ENCODE measurements at regions not wholly inside any gene's neighbourhood (a gene's known extent, or its start where the extent isn't known, plus 50 kb on each side); places are given as distances from the start of the nearest gene placed in this dataset.

- Histone ChIP-seq H3K27me3 (ENCODE audit: control insufficient read depth in 4 of 4, insufficient read depth in 4 of 4, low read length in 3 of 4) (peaks cover 0 to 5% (median under 1%) of the 10 kb centered on the region in 4 donors), H3K4me3 (ENCODE audit: low read depth in 1 of 3, low read length in 3 of 3) (no peak overlapping the region), H3K9me3 (ENCODE audit: control insufficient read depth in 4 of 4, low read length in 3 of 4) (no peaks in the 10 kb centered on the region), H3K36me3 (ENCODE audit: control insufficient read depth in 4 of 4, insufficient read depth in 3 of 4, low read depth in 1 of 4, low read length in 3 of 4) (no peaks in the 10 kb centered on the region), H3K27ac (ENCODE audit: low read depth in 1 of 2, low read length in 2 of 2) (no peak overlapping the region), H3K4me1 (ENCODE audit: control insufficient read depth in 4 of 4, insufficient read depth in 4 of 4, low read length in 3 of 4) (no peaks in the 10 kb centered on the region), H3K9ac (ENCODE audit: low read depth in 1 of 2, low read length in 2 of 2) (no peak overlapping the region)
- 60% methylated on average over 9 of the region's 9 CpGs for WGBS
- no peak for TF ChIP-seq SP1 (IDR thresholded peaks at IDR 0.05)
- no peak for TF ChIP-seq TAF1 (conservative IDR thresholded peaks at IDR 0.05)
- TF ChIP-seq HNF4G (IDR thresholded peaks at IDR 0.05) = no peak
- no peak for TF ChIP-seq GABPA (IDR thresholded peaks at IDR 0.05 in 1 of 2, conservative IDR thresholded peaks at IDR 0.05 in 1 of 2)
- TF ChIP-seq, protein P1, sequence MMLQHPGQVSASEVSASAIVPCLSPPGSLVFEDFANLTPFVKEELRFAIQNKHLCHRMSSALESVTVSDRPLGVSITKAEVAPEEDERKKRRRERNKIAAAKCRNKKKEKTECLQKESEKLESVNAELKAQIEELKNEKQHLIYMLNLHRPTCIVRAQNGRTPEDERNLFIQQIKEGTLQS (IDR thresholded peaks at IDR 0.05) = no peak
- no peak for TF ChIP-seq YY1 (IDR thresholded peaks at IDR 0.05)
- TF ChIP-seq, protein P2, sequence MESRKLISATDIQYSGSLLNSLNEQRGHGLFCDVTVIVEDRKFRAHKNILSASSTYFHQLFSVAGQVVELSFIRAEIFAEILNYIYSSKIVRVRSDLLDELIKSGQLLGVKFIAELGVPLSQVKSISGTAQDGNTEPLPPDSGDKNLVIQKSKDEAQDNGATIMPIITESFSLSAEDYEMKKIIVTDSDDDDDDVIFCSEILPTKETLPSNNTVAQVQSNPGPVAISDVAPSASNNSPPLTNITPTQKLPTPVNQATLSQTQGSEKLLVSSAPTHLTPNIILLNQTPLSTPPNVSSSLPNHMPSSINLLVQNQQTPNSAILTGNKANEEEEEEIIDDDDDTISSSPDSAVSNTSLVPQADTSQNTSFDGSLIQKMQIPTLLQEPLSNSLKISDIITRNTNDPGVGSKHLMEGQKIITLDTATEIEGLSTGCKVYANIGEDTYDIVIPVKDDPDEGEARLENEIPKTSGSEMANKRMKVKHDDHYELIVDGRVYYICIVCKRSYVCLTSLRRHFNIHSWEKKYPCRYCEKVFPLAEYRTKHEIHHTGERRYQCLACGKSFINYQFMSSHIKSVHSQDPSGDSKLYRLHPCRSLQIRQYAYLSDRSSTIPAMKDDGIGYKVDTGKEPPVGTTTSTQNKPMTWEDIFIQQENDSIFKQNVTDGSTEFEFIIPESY (IDR thresholded peaks at IDR 0.05) = no peak
- TF ChIP-seq HNF4A (conservative IDR thresholded peaks at IDR 0.05) = no peak
- no peak for TF ChIP-seq FOXA2 (IDR thresholded peaks at IDR 0.05)
- no peak for TF ChIP-seq EGR1 (IDR thresholded peaks at IDR 0.05; ENCODE audit: low read depth in 2 of 2)
- TF ChIP-seq, protein P3, sequence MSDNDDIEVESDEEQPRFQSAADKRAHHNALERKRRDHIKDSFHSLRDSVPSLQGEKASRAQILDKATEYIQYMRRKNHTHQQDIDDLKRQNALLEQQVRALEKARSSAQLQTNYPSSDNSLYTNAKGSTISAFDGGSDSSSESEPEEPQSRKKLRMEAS (IDR thresholded peaks at IDR 0.05) = no peak
- TF ChIP-seq FOXA1 (IDR thresholded peaks at IDR 0.05) = no peak
- no peak for TF ChIP-seq NR2F2 (IDR thresholded peaks at IDR 0.05)
- no peak for TF ChIP-seq RXRA (IDR thresholded peaks at IDR 0.05)
- TF ChIP-seq, protein P4, sequence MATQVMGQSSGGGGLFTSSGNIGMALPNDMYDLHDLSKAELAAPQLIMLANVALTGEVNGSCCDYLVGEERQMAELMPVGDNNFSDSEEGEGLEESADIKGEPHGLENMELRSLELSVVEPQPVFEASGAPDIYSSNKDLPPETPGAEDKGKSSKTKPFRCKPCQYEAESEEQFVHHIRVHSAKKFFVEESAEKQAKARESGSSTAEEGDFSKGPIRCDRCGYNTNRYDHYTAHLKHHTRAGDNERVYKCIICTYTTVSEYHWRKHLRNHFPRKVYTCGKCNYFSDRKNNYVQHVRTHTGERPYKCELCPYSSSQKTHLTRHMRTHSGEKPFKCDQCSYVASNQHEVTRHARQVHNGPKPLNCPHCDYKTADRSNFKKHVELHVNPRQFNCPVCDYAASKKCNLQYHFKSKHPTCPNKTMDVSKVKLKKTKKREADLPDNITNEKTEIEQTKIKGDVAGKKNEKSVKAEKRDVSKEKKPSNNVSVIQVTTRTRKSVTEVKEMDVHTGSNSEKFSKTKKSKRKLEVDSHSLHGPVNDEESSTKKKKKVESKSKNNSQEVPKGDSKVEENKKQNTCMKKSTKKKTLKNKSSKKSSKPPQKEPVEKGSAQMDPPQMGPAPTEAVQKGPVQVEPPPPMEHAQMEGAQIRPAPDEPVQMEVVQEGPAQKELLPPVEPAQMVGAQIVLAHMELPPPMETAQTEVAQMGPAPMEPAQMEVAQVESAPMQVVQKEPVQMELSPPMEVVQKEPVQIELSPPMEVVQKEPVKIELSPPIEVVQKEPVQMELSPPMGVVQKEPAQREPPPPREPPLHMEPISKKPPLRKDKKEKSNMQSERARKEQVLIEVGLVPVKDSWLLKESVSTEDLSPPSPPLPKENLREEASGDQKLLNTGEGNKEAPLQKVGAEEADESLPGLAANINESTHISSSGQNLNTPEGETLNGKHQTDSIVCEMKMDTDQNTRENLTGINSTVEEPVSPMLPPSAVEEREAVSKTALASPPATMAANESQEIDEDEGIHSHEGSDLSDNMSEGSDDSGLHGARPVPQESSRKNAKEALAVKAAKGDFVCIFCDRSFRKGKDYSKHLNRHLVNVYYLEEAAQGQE (IDR thresholded peaks at IDR 0.05) = no peak
- no peak for TF ChIP-seq RAD21 (IDR thresholded peaks at IDR 0.05)
- TF ChIP-seq CTCF (IDR thresholded peaks at IDR 0.05; ENCODE audit: low read depth, low read length, missing input control) = no peak
- TF ChIP-seq JUND (IDR thresholded peaks at IDR 0.05) = no peak
- no peak for DNase-seq (ENCODE audit: low spot score)
Observed at GRCh38 chr11:20310137-20310536, 53.4 kb upstream of the HTATIP2 start.

All from liver (tissue), 8 donors.